Progenitor cell of endocrine pancreas (in vitro differentiated cells): ENCODE measurements at regions not wholly inside any gene's neighbourhood (a gene's known extent, or its start where the extent isn't known, plus 50 kb on each side); places are given as distances from the start of the nearest gene placed in this dataset.

Experiments
- DNase-seq: peaks from one replicate; pipeline ENCODE4 v3.0.0; 2021; ENCODE audit warnings: low spot score; ENCODE audit not compliant: unreplicated experiment
- H3K27ac Mint-ChIP-seq: 2 replicates; pipeline ENCODE4 v1.8.0; 2021; ENCODE audit warnings: mild to moderate bottlenecking, moderate library complexity, mixed read lengths
- H3K27me3 Mint-ChIP-seq: 2 replicates; pipeline ENCODE4 v1.8.0; 2021; ENCODE audit warnings: mixed read lengths
- H3K36me3 Mint-ChIP-seq: 2 replicates; pipeline ENCODE4 v1.8.0; 2022; ENCODE audit warnings: mixed read lengths; ENCODE audit not compliant: insufficient read depth
- H3K4me1 Mint-ChIP-seq: 2 replicates; pipeline ENCODE4 v1.8.0; 2021; ENCODE audit warnings: low read depth, mixed read lengths
- H3K4me3 Mint-ChIP-seq: 2 replicates; pipeline ENCODE4 v1.8.0; 2021; ENCODE audit warnings: low read depth, mild to moderate bottlenecking, moderate library complexity, mixed read lengths
- H3K9me3 Mint-ChIP-seq: 2 replicates; pipeline ENCODE4 v1.8.0; 2021; ENCODE audit warnings: low read depth, mixed read lengths
- TF ChIP-seq, protein P1 (sequence below): fragments of 200-600 bp; sonication (generic); IDR thresholded peaks from one replicate; pipeline ENCODE4 v1.5.0; 2021; ENCODE audit warnings: antibody characterized with exemption, mild to moderate bottlenecking; ENCODE audit not compliant: unreplicated experiment

DNA sequence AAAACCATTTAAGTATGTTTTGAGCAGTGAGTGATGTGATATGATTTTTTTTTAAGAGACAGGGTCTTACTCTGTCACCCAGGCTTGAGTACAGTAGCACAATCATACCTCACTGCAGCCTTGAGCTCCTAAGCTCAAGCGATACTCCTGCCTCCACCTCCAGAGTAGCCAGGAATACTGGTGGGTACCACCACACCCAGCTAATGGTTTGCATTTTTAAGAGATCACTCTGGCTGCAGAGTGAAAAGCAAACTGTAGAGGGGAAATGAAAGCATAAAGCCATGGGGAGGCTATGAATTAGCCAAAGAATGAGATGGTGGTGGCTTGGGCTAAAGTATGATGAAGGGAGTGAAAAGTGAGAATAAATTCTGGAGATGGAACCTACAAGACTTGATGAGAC, 199.1 kb downstream of the HINT1 start:
- TF ChIP-seq, protein P1, sequence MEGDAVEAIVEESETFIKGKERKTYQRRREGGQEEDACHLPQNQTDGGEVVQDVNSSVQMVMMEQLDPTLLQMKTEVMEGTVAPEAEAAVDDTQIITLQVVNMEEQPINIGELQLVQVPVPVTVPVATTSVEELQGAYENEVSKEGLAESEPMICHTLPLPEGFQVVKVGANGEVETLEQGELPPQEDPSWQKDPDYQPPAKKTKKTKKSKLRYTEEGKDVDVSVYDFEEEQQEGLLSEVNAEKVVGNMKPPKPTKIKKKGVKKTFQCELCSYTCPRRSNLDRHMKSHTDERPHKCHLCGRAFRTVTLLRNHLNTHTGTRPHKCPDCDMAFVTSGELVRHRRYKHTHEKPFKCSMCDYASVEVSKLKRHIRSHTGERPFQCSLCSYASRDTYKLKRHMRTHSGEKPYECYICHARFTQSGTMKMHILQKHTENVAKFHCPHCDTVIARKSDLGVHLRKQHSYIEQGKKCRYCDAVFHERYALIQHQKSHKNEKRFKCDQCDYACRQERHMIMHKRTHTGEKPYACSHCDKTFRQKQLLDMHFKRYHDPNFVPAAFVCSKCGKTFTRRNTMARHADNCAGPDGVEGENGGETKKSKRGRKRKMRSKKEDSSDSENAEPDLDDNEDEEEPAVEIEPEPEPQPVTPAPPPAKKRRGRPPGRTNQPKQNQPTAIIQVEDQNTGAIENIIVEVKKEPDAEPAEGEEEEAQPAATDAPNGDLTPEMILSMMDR: no peak
- H3K36me3 Mint-ChIP-seq: peaks cover 2% of the 10 kb centered on the region
- H3K9me3 Mint-ChIP-seq: peaks cover 11% of the 10 kb centered on the region
- no peak for DNase-seq
- no peak overlapping the region for H3K4me3 Mint-ChIP-seq
- H3K4me1 Mint-ChIP-seq: no peaks in the 10 kb centered on the region
- H3K27ac Mint-ChIP-seq: no peak overlapping the region
- no peaks in the 10 kb centered on the region for H3K27me3 Mint-ChIP-seq

DNA sequence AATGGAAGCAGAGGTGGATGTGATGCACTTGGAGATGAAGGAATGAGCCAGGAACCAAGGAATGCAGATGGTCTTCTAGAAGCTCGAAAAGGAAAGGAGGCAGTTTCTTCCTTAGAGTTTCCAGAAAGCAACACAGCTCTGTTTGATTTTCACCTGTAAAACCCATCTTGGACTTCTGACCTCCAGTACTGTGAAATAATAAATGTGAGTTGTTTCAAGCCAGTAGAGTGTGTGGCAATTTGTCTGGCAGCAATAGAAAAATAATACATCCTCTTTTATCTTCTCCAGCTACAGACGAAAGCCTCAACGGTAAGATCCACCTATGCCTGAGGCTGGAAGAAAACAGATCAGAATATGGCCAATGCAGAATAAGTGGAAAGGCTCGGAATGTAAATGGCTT, 199.7 kb downstream of the HINT1 start:
- peaks cover 2% of the 10 kb centered on the region for H3K36me3 Mint-ChIP-seq
- H3K9me3 Mint-ChIP-seq: peaks cover 16% of the 10 kb centered on the region
- TF ChIP-seq, protein P1: no peak
- H3K27me3 Mint-ChIP-seq: no peaks in the 10 kb centered on the region
- no peaks in the 10 kb centered on the region for H3K4me1 Mint-ChIP-seq
- no peak overlapping the region for H3K27ac Mint-ChIP-seq
- H3K4me3 Mint-ChIP-seq: no peak overlapping the region
- no peak for DNase-seq

DNA sequence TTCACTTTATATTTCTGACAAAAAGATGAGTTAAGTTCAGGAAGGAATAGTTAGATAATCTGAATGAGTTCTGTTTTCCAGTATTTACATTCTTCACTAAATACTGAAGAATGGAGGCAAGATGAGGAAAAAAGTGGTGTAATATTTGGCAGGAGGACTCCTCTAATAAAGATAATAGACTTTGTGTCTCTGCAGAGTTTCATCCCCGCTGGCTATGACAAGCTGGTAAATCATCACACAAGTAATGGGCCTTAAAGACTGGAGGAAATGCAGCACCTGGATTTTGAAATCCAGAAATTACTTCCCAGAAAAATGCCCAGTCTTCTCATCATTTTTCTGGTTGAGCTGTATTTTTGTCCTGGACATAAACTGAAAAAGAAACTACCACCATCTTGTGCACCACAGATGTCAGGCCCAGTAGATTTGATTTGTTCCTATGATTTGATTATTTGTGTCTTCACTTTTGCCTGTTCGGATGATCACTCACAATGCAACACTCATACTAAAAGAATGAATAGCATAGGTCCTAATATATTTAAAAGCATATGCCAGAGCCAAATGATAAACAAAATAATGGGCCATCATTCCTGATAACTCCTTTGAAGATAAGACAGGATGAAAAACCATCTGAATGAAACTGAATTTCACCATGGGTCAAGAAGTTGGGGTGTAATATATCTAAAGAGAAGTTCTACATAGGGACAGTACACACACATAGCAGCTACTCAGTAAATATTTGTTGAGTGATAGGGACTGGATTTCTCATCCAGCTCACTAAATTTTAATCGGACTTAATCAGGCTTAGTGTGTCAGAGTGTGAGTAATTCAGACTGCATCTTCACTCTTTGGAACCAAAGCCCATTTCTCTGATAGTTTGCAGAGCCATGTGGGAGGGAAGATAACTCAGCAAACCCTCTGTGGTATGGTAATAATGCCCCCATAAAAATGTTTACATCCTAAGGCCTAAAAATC, 200.5 kb downstream of the HINT1 start:
- H3K4me1 Mint-ChIP-seq: no peaks in the 10 kb centered on the region
- peaks cover 2% of the 10 kb centered on the region for H3K36me3 Mint-ChIP-seq
- DNase-seq: no peak
- H3K27ac Mint-ChIP-seq: no peak overlapping the region
- H3K4me3 Mint-ChIP-seq: no peak overlapping the region
- H3K9me3 Mint-ChIP-seq: peaks cover 17% of the 10 kb centered on the region
- TF ChIP-seq, protein P1: no peak
- H3K27me3 Mint-ChIP-seq: no peaks in the 10 kb centered on the region

DNA sequence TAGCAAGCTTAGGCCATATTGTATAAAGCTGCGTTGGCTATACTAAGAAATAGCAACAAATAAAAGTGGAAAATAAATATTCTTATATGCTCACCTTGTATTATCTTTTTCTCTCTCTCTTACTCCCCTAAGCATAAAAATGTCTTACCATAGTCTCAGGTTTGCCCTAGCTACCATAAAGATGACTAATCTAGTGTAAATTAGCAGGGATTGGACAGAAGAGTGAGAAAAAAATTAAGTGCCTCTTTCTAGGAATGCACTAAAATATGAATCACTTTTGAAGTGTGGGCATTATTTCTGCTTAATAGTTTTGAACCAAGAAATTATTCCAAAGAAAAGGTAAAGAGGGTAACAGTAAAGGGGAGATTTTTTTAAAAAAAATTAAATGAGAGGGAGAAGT, 201.3 kb downstream of the HINT1 start:
- H3K27ac Mint-ChIP-seq: no peak overlapping the region
- DNase-seq: no peak
- peaks cover 19% of the 10 kb centered on the region for H3K9me3 Mint-ChIP-seq
- no peaks in the 10 kb centered on the region for H3K4me1 Mint-ChIP-seq
- H3K27me3 Mint-ChIP-seq: no peaks in the 10 kb centered on the region
- TF ChIP-seq, protein P1: no peak
- H3K36me3 Mint-ChIP-seq: peaks cover 2% of the 10 kb centered on the region
- H3K4me3 Mint-ChIP-seq: no peak overlapping the region

DNA sequence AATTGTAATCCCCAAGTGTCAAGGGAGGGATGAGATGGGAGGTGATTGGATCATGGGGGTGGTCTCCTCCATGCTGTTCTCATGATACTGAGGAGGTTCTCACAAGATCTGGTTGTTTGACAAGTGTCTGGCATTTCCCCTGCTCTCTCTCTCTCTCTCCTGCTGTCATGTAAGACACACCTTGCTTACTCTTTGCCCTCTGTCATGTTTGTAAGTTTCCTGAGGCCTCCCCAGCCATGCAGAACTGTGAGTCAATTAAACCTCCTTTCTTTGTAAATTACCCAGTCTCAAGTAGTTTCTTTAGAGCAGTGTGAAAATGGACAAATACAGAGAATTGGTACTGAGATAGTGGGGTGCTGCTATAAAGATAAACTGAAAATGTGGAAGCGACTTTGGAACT, 207.9 kb downstream of the HINT1 start:
- Mint-ChIP-seq H3K27ac (no peak overlapping the region), H3K4me1 (peaks cover 13% of the 10 kb centered on the region), H3K4me3 (no peak overlapping the region), H3K36me3 (peaks cover 2% of the 10 kb centered on the region), H3K27me3 (peaks cover 6% of the 10 kb centered on the region), H3K9me3 (peaks cover 22% of the 10 kb centered on the region)
- DNase-seq: no peak
- TF ChIP-seq, protein P1: no peak
